ENCODE measurements at regions not wholly inside any gene's neighbourhood (a gene's known extent, or its start where the extent isn't known, plus 50 kb on each side); places are given as distances from the start of the nearest gene placed in this dataset.
"Not testable (repeated sequence)": the region's sequence is repeated elsewhere in the genome, so short reads cannot be mapped to it uniquely, and the experiment has no call there.

GRCh38 chrX:22538580-22538979, 265.9 kb downstream of the CBLL2 start:
- DNase-seq: no peak

- no peak for DNase-seq
These were observed 269.2 kb downstream of the CBLL2 start for GRCh38 chrX:22541926-22542325.

GRCh38 chrX:22542641-22543040, 269.9 kb downstream of the CBLL2 start:
- no peak for DNase-seq

GRCh38 chrX:22559506-22559905, 286.8 kb downstream of the CBLL2 start:
- DNase-seq: no peak

- no peak for DNase-seq
These were observed 302.6 kb downstream of the CBLL2 start for GRCh38 chrX:22575161-22575845.

- no peak for DNase-seq
These were observed 304.5 kb downstream of the CBLL2 start for GRCh38 chrX:22577181-22577580.

GRCh38 chrX:22585831-22586230, 313.1 kb downstream of the CBLL2 start:
- no peak for DNase-seq

- DNase-seq: no peak
These were observed 317.1 kb downstream of the CBLL2 start for GRCh38 chrX:22589845-22590244.

- no peak for DNase-seq
These were observed 322.1 kb downstream of the CBLL2 start for GRCh38 chrX:22594766-22595165.

- DNase-seq: no peak
These were observed 330.3 kb downstream of the CBLL2 start for GRCh38 chrX:22603060-22603459.

- DNase-seq: not testable (repeated sequence)
These were observed 336.7 kb downstream of the CBLL2 start for GRCh38 chrX:22609452-22609851.

GRCh38 chrX:22616867-22617266, 344.2 kb downstream of the CBLL2 start:
- no peak for DNase-seq

- DNase-seq: no peak
These were observed 354.9 kb downstream of the CBLL2 start for GRCh38 chrX:22627576-22627975.

GRCh38 chrX:22628275-22628674, 355.6 kb downstream of the CBLL2 start:
- no peak for DNase-seq

- DNase-seq: no peak
These were observed 356.5 kb downstream of the CBLL2 start for GRCh38 chrX:22629105-22629725.

GRCh38 chrX:22634083-22634482, 361.4 kb downstream of the CBLL2 start:
- no peak for DNase-seq

GRCh38 chrX:22634751-22635150, 362.0 kb downstream of the CBLL2 start:
- no peak for DNase-seq

- DNase-seq: no peak
These were observed 351.5 kb upstream of the DDX53 start for GRCh38 chrX:22648281-22648680.

GRCh38 chrX:22650691-22651090, 349.1 kb upstream of the DDX53 start:
- no peak for DNase-seq

- no peak for DNase-seq
These were observed 347.2 kb upstream of the DDX53 start for GRCh38 chrX:22652596-22652995.

GRCh38 chrX:22660756-22661155, 339.0 kb upstream of the DDX53 start:
- no peak for DNase-seq

- DNase-seq: no peak
These were observed 337.0 kb upstream of the DDX53 start for GRCh38 chrX:22662776-22663175.

GRCh38 chrX:22664826-22665225, 334.9 kb upstream of the DDX53 start:
- DNase-seq: no peak

GRCh38 chrX:22665818-22666217, 333.9 kb upstream of the DDX53 start:
- no peak for DNase-seq

GRCh38 chrX:22666441-22666840, 333.3 kb upstream of the DDX53 start:
- no peak for DNase-seq

Data from stimulated activated CD4-positive, alpha-beta T cell treated with anti-CD3 and anti-CD28 coated beads, Interleukin-4, amount 100 ng/mL, for 24 hours (primary cell).